LNCAP (cell line): ENCODE measurements at regions not wholly inside any gene's neighbourhood (a gene's known extent, or its start where the extent isn't known, plus 50 kb on each side); places are given as distances from the start of the nearest gene placed in this dataset.

Source experiments
- CTCF ChIP-seq: fragments of 450-650 bp; IDR thresholded peaks from 2 replicates; pipeline ENCODE4 v1.5.1; 2017; ENCODE audit warnings: mild to moderate bottlenecking

GRCh38 chr7:16033233-16033632 is 346.8 kb upstream of the MEOX2 start:
- TF ChIP-seq CTCF = no peak

GRCh38 chr7:16028636-16029035 is 342.2 kb upstream of the MEOX2 start:
- no peak for TF ChIP-seq CTCF

GRCh38 chr7:16028103-16028502 is 341.6 kb upstream of the MEOX2 start:
- no peak for TF ChIP-seq CTCF

GRCh38 chr7:16027396-16027795 is 340.9 kb upstream of the MEOX2 start:
- TF ChIP-seq CTCF = no peak

GRCh38 chr7:16026253-16027020 is 340.0 kb upstream of the MEOX2 start:
- no peak for TF ChIP-seq CTCF

- TF ChIP-seq CTCF = no peak
Measured at GRCh38 chr7:16025696-16026095, 339.2 kb upstream of the MEOX2 start.

- TF ChIP-seq CTCF = no peak
Measured at GRCh38 chr7:16023503-16023902, 337.0 kb upstream of the MEOX2 start.

- TF ChIP-seq CTCF = no peak
Measured at GRCh38 chr7:16023046-16023445, 336.6 kb upstream of the MEOX2 start.
